CD4-positive, alpha-beta T cell (primary cell): ENCODE measurements at regions not wholly inside any gene's neighbourhood (a gene's known extent, or its start where the extent isn't known, plus 50 kb on each side); places are given as distances from the start of the nearest gene placed in this dataset.

Source experiments
- ATAC-seq: fragments of 200-7000 bp; cut with Tn5 transposase; one replicate; pipeline ENCODE4 v1.10.0; 2022; ENCODE audit warnings: mild to moderate bottlenecking; ENCODE audit not compliant: poor library complexity
- CTCF ChIA-PET: fragments of 350-600 bp; sonication (Branson Sonifier 250); formaldehyde crosslinking; loops from one replicate; lab custom pipeline; 2021; ENCODE audit warnings: antibody characterized with exemption, inconsistent platforms; lab: Charles Lee
- POLR2A ChIA-PET: fragments of 350-600 bp; sonication (Branson Sonifier 250); formaldehyde crosslinking; loops from one replicate; lab custom pipeline; 2021; ENCODE audit warnings: antibody characterized with exemption, inconsistent platforms; lab: Charles Lee
- DNase-seq, 14 experiments: peaks; one replicate each; pipeline ENCODE4 v3.0.0-alpha.2; 2013 to 2020; ENCODE audit warnings: mixed read lengths in 2 of 14
- H3K27ac ChIP-seq, 2 donors: one replicate each; pipeline versions ENCODE4 v1.5.1 to v1.7.0; 2013; ENCODE audit warnings: low read length in 2 of 2, low read depth in 1 of 2, mild to moderate bottlenecking in 1 of 2
- H3K27me3 ChIP-seq, 2 experiments: 1 replicate in 1 of 2; 2 replicates in 1 of 2; pipeline versions ENCODE4 v1.6.1 to v1.7.0; 2013; ENCODE audit warnings: low read length in 2 of 2, control low read depth in 1 of 2, mild to moderate bottlenecking in 1 of 2, moderate library complexity in 1 of 2; ENCODE audit not compliant: insufficient read depth in 2 of 2, control insufficient read depth in 1 of 2
- H3K36me3 ChIP-seq: one replicate; pipeline ENCODE4 v1.6.1; 2013; ENCODE audit warnings: low read length, control low read depth; ENCODE audit not compliant: insufficient read depth
- H3K4me1 ChIP-seq: one replicate; pipeline ENCODE4 v1.6.1; 2013; ENCODE audit warnings: low read length, control low read depth; ENCODE audit not compliant: insufficient read depth
- H3K4me3 ChIP-seq: one replicate; pipeline ENCODE4 v1.5.1; 2013; ENCODE audit warnings: mild to moderate bottlenecking, low read length, moderate library complexity
- H3K9me3 ChIP-seq, 2 experiments: 1 replicate in 1 of 2; 2 replicates in 1 of 2; pipeline versions ENCODE4 v1.6.1 to v1.7.0; 2013; ENCODE audit warnings: low read length in 2 of 2, mild to moderate bottlenecking in 2 of 2, control low read depth in 1 of 2, moderate library complexity in 1 of 2; ENCODE audit not compliant: control insufficient read depth in 1 of 2, insufficient read depth in 1 of 2
- H3K27ac Mint-ChIP-seq: one replicate; pipeline ENCODE4 v1.8.0; 2020; ENCODE audit warnings: mixed read lengths
- H3K27me3 Mint-ChIP-seq: one replicate; pipeline ENCODE4 v1.8.0; 2021; ENCODE audit warnings: mixed read lengths
- H3K36me3 Mint-ChIP-seq: one replicate; pipeline ENCODE4 v1.8.0; 2021; ENCODE audit warnings: low read depth, mixed read lengths
- H3K4me1 Mint-ChIP-seq: one replicate; pipeline ENCODE4 v1.8.0; 2021; ENCODE audit warnings: low read depth, mixed read lengths
- H3K4me3 Mint-ChIP-seq: one replicate; pipeline ENCODE4 v1.8.0; 2020; ENCODE audit warnings: mild to moderate bottlenecking, mixed read lengths
- H3K9me3 Mint-ChIP-seq: one replicate; pipeline ENCODE4 v1.8.0; 2020; ENCODE audit warnings: mixed read lengths
- CTCF ChIP-seq: fragments of 200-600 bp; IDR thresholded peaks from one replicate; pipeline ENCODE4 v1.8.0; 2022; ENCODE audit warnings: antibody characterized with exemption, mild to moderate bottlenecking
- intact Hi-C, 2 experiments: fragments of 100-400 bp; cut with DNase I in 1 of 2; cut with micrococcal nuclease in 1 of 2; formaldehyde crosslinking; loops; one replicate each; pipeline versions ENCODE4 v1.15.1 to v1.9.0; 2023 to 2025; cut with DNase I, micrococcal nuclease

- Histone ChIP-seq H3K36me3 (no peaks in the 10 kb centered on the region), H3K9me3 (peaks cover 3 to 15% of the 10 kb centered on the region in 2 experiments), H3K4me1 (no peaks in the 10 kb centered on the region), H3K27me3 (no peaks in the 10 kb centered on the region), H3K27ac (no peak overlapping the region), H3K4me3 (no peak overlapping the region)
- ATAC-seq, result no peak
- H3K27ac Mint-ChIP-seq, result no peak overlapping the region
- CTCF ChIA-PET, result no interaction called here
- no peak for DNase-seq
- H3K4me3 Mint-ChIP-seq, result no peak overlapping the region
- peaks cover 13% of the 10 kb centered on the region for H3K9me3 Mint-ChIP-seq
- TF ChIP-seq CTCF, result no peak
- no peaks in the 10 kb centered on the region for H3K27me3 Mint-ChIP-seq
- H3K4me1 Mint-ChIP-seq, result no peaks in the 10 kb centered on the region
- H3K36me3 Mint-ChIP-seq, result no peaks in the 10 kb centered on the region
- POLR2A ChIA-PET, result no interaction called here
- intact Hi-C loops, result no loop called here
Measured at GRCh38 chr4:127052742-127053141, 580.0 kb upstream of the INTU start.

- Histone ChIP-seq H3K36me3 (no peaks in the 10 kb centered on the region), H3K4me1 (no peaks in the 10 kb centered on the region), H3K27me3 (no peaks in the 10 kb centered on the region), H3K4me3 (no peak overlapping the region), H3K9me3 (peaks cover 7 to 15% of the 10 kb centered on the region in 2 experiments), H3K27ac (no peak overlapping the region)
- DNase-seq (no peak), ATAC-seq (no peak)
- H3K27ac Mint-ChIP-seq, result no peak overlapping the region
- peaks cover 21% of the 10 kb centered on the region for H3K9me3 Mint-ChIP-seq
- no peaks in the 10 kb centered on the region for H3K27me3 Mint-ChIP-seq
- POLR2A ChIA-PET, result no interaction called here
- H3K4me3 Mint-ChIP-seq, result no peak overlapping the region
- H3K36me3 Mint-ChIP-seq, result no peaks in the 10 kb centered on the region
- TF ChIP-seq CTCF, result no peak
- intact Hi-C loops, result no loop called here
- CTCF ChIA-PET, result no interaction called here
- H3K4me1 Mint-ChIP-seq, result no peaks in the 10 kb centered on the region
Measured at GRCh38 chr4:127055357-127055756, 577.4 kb upstream of the INTU start.

- H3K27me3 Mint-ChIP-seq, result no peaks in the 10 kb centered on the region
- H3K4me3 Mint-ChIP-seq, result no peak overlapping the region
- no peak overlapping the region for H3K27ac ChIP-seq
- no peaks in the 10 kb centered on the region for H3K4me1 ChIP-seq
- intact Hi-C loops, result no loop called here
- CTCF ChIA-PET, result no interaction called here
- no peaks in the 10 kb centered on the region for H3K36me3 ChIP-seq
- peaks cover 6% of the 10 kb centered on the region for H3K9me3 Mint-ChIP-seq
- no peak overlapping the region for H3K27ac Mint-ChIP-seq
- DNase-seq (no peak), ATAC-seq (no peak)
- no peaks in the 10 kb centered on the region for H3K27me3 ChIP-seq
- H3K4me1 Mint-ChIP-seq, result no peaks in the 10 kb centered on the region
- H3K9me3 ChIP-seq, result peaks cover 0 to 3% of the 10 kb centered on the region in 2 experiments
- no peaks in the 10 kb centered on the region for H3K36me3 Mint-ChIP-seq
- TF ChIP-seq CTCF, result no peak
- POLR2A ChIA-PET, result no interaction called here
- no peak overlapping the region for H3K4me3 ChIP-seq
Measured at GRCh38 chr4:127069675-127070074, 563.1 kb upstream of the INTU start.
